ENCODE measurements at regions not wholly inside any gene's neighbourhood (a gene's known extent, or its start where the extent isn't known, plus 50 kb on each side); places are given as distances from the start of the nearest gene placed in this dataset.

GRCh38 chr16:80303691-80304090, 237.1 kb upstream of the DYNLRB2 start:
- TF ChIP-seq CTCF (IDR thresholded peaks at IDR 0.05) (no peak), POLR2AphosphoS5 (IDR thresholded peaks at IDR 0.05; ENCODE audit: low read depth, low read length) (no peak), SIN3A (IDR thresholded peaks at IDR 0.05; ENCODE audit: borderline replicate concordance, insufficient read depth, low read depth, low read length) (no peak), REST (IDR thresholded peaks at IDR 0.05; ENCODE audit: insufficient read depth in 1 of 2, low read depth in 2 of 2, low read length in 1 of 2) (no peak)
